Smooth muscle cell (in vitro differentiated cells): ENCODE measurements at regions not wholly inside any gene's neighbourhood (a gene's known extent, or its start where the extent isn't known, plus 50 kb on each side); places are given as distances from the start of the nearest gene placed in this dataset.

ENCODE experiments used
- DNase-seq: peaks from one replicate; lab custom pipeline; 2025; ENCODE audit not compliant: unreplicated experiment; lab: John Stamatoyannopoulos, UW
- H2AFZ ChIP-seq: fragments of 200-600 bp; sonication (generic); 2 replicates; pipeline ENCODE4 v1.6.0; 2016; ENCODE audit warnings: antibody characterized with exemption, low read depth, mild to moderate bottlenecking
- H3F3A ChIP-seq: fragments of 200-600 bp; sonication (generic); 2 replicates; pipeline ENCODE4 v1.6.0; 2017; ENCODE audit warnings: antibody characterized with exemption, low read depth
- H3K27ac ChIP-seq: fragments of 200-600 bp; sonication (generic); 2 replicates; pipeline ENCODE4 v1.5.1; 2016; ENCODE audit warnings: low read depth, mild to moderate bottlenecking
- H3K27me3 ChIP-seq: fragments of 200-600 bp; sonication (generic); 2 replicates; pipeline ENCODE4 v1.6.1; 2016; ENCODE audit warnings: low read depth, mild to moderate bottlenecking
- H3K36me3 ChIP-seq: fragments of 200-600 bp; sonication (generic); 2 replicates; pipeline ENCODE4 v1.5.1; 2016; ENCODE audit warnings: low read depth
- H3K4me1 ChIP-seq: fragments of 200-600 bp; sonication (generic); 2 replicates; pipeline ENCODE4 v1.5.1; 2016; ENCODE audit warnings: low read depth
- H3K4me2 ChIP-seq: fragments of 200-600 bp; sonication (generic); 2 replicates; pipeline ENCODE4 v1.6.0; 2016; ENCODE audit warnings: mild to moderate bottlenecking
- H3K4me3 ChIP-seq: fragments of 200-600 bp; sonication (generic); 2 replicates; pipeline ENCODE4 v1.5.1; 2016; ENCODE audit warnings: mild to moderate bottlenecking
- H3K79me2 ChIP-seq: fragments of 200-600 bp; sonication (generic); 2 replicates; pipeline ENCODE4 v1.6.0; 2016; ENCODE audit warnings: low read depth, mild to moderate bottlenecking
- H3K9ac ChIP-seq: fragments of 200-600 bp; sonication (generic); 2 replicates; pipeline ENCODE4 v1.6.0; 2016; ENCODE audit warnings: low read depth
- H3K9me3 ChIP-seq: fragments of 200-600 bp; sonication (generic); replicated peaks from 2 replicates; pipeline ENCODE4 v1.5.1; 2016; ENCODE audit warnings: low read depth
- H4K20me1 ChIP-seq: fragments of 200-600 bp; sonication (generic); 2 replicates; pipeline ENCODE4 v1.6.0; 2016; ENCODE audit warnings: low read depth
- WGBS: methylation state at CpG from one replicate; pipeline ENCODE4 v1.1.7; 2016; ENCODE audit warnings: low lambda C conversion rate; 5-methylcytosine and 5-hydroxymethylcytosine counted together
- TF ChIP-seq, protein P1 (sequence below): fragments of 200-600 bp; sonication (generic); IDR thresholded peaks from 2 replicates; pipeline ENCODE4 v1.5.1; 2017; ENCODE audit warnings: borderline replicate concordance, mild to moderate bottlenecking, antibody characterized with exemption; ENCODE audit not compliant: insufficient read depth, poor library complexity, severe bottlenecking

DNA sequence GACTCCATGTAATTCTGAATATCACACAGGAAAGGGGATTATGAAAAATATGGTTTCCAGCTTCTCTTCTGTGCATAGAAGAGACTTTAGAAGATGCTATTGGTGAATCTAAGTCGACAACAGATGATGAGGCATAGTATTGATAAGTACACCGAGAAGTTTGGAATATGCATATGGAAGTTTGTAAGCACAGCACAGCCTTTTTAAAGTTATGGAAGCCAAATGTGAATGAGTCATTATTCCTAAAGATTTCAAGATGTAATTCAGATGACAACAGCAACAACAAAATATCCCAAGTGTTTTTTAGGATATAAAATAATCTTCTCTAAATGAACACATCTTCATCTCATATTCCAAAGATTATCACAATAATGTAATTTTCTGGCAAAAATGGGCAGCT is 1723.3 kb downstream of the EFNA5 start:
- Histone ChIP-seq H3K36me3 (no peaks in the 10 kb centered on the region), H2AFZ (no peak overlapping the region), H3K4me3 (no peak overlapping the region), H3K4me2 (no peak overlapping the region), H3K9me3 (no peaks in the 10 kb centered on the region), H3K27ac (no peak overlapping the region), H4K20me1 (no peaks in the 10 kb centered on the region), H3K4me1 (no peaks in the 10 kb centered on the region), H3F3A (no peaks in the 10 kb centered on the region), H3K27me3 (no peaks in the 10 kb centered on the region), H3K79me2 (no peaks in the 10 kb centered on the region), H3K9ac (no peak overlapping the region)
- 82% methylated on average over 2 of the region's 2 CpGs for WGBS
- TF ChIP-seq, protein P1, sequence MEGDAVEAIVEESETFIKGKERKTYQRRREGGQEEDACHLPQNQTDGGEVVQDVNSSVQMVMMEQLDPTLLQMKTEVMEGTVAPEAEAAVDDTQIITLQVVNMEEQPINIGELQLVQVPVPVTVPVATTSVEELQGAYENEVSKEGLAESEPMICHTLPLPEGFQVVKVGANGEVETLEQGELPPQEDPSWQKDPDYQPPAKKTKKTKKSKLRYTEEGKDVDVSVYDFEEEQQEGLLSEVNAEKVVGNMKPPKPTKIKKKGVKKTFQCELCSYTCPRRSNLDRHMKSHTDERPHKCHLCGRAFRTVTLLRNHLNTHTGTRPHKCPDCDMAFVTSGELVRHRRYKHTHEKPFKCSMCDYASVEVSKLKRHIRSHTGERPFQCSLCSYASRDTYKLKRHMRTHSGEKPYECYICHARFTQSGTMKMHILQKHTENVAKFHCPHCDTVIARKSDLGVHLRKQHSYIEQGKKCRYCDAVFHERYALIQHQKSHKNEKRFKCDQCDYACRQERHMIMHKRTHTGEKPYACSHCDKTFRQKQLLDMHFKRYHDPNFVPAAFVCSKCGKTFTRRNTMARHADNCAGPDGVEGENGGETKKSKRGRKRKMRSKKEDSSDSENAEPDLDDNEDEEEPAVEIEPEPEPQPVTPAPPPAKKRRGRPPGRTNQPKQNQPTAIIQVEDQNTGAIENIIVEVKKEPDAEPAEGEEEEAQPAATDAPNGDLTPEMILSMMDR, result no peak
- DNase-seq, result no peak

DNA sequence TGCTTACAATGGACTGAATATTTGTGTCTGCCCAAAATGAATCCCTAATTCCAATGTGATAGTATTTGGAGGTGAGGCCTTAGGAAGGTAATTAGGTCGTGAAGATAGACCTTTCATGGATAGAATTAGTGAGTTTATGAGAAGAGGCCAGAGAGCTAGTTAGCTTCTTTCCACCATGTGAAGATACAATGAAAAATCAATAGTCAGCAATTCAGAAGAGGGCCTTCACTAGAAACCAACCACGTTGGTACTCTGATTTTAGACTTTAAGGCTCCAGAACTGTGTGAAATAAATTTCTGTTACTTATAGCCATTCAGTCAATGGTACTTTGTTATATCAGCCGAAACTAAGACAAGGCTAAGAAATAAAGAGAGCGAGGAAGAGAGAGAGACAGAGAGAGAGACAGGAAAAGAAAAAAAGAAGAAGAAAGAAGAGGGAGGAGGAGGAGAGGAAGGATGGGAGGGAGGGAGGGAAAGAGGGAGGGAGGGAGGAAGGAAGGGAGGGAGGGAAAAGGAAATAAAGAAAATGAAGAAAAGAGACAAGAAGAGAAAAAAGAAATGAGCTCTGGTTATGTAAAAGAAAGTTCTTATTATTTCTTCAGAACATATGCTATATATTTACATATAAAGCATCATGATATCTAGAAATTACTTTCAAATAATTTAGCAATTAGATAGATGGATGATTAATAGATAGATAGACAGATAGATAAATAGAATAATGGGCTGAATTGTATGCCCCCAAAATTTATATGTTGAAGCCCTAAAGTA is 1725.3 kb downstream of the EFNA5 start:
- Histone ChIP-seq H3K79me2 (no peaks in the 10 kb centered on the region), H3K36me3 (no peaks in the 10 kb centered on the region), H3K9ac (no peak overlapping the region), H4K20me1 (no peaks in the 10 kb centered on the region), H3K4me1 (no peaks in the 10 kb centered on the region), H3K9me3 (no peaks in the 10 kb centered on the region), H3K27me3 (no peaks in the 10 kb centered on the region), H3K27ac (no peak overlapping the region), H3K4me3 (no peak overlapping the region), H2AFZ (no peak overlapping the region), H3F3A (no peaks in the 10 kb centered on the region), H3K4me2 (no peak overlapping the region)
- no peak for DNase-seq
- TF ChIP-seq, protein P1, result no peak
- 93% methylated on average over 4 of the region's 4 CpGs for WGBS

DNA sequence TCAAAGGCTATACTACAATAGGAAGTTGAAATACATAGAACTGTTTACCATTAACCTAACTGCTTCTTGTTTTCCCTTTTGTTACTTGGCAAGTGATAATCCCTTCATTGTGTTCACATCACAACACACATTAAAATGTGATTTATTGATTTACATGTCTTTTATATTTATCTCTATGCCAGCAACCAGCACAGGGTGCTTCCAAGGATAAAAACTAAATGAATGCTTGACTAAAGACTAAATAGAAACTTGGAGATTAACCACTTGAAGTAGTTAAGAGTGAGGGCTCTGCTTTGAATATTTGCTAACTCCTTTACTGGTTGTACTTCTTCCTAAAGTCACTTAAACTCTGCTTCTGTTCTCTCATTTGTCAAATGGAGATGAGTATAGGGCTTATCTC is 1730.6 kb downstream of the EFNA5 start:
- Histone ChIP-seq H3K27ac (no peak overlapping the region), H3K4me2 (no peak overlapping the region), H2AFZ (no peak overlapping the region), H3K9me3 (no peaks in the 10 kb centered on the region), H3F3A (no peaks in the 10 kb centered on the region), H3K36me3 (no peaks in the 10 kb centered on the region), H3K4me3 (no peak overlapping the region), H3K27me3 (no peaks in the 10 kb centered on the region), H3K79me2 (no peaks in the 10 kb centered on the region), H3K9ac (no peak overlapping the region), H3K4me1 (no peaks in the 10 kb centered on the region), H4K20me1 (no peaks in the 10 kb centered on the region)
- DNase-seq, result no peak
- TF ChIP-seq, protein P1, result no peak

DNA sequence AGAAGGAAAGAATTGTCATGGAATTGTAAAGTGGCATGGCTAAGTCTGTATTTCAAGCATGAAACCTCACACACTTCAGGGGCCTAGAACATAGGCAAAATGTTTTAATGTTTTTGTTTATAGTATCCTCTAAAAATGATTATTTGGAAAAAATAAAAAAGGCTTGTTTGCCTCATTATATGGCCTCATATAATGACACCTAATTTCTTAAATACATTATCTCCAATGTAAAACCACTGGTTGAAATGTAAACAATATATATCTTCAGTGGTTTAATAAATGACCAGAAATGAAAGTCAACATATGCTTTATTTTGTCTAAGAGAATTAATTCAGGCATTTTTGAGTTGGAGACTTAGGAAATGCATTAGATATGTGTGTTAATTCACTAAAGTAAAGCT is 1736.6 kb downstream of the EFNA5 start:
- H3K4me1 ChIP-seq, result no peaks in the 10 kb centered on the region
- no peak for DNase-seq
- H2AFZ ChIP-seq, result no peak overlapping the region
- no peaks in the 10 kb centered on the region for H3K9me3 ChIP-seq
- no peak overlapping the region for H3K27ac ChIP-seq
- no peaks in the 10 kb centered on the region for H3K79me2 ChIP-seq
- H3K9ac ChIP-seq, result no peak overlapping the region
- no peaks in the 10 kb centered on the region for H3K27me3 ChIP-seq
- no peak overlapping the region for H3K4me2 ChIP-seq
- H4K20me1 ChIP-seq, result no peaks in the 10 kb centered on the region
- no peaks in the 10 kb centered on the region for H3F3A ChIP-seq
- TF ChIP-seq, protein P1, result no peak
- no peaks in the 10 kb centered on the region for H3K36me3 ChIP-seq
- no peak overlapping the region for H3K4me3 ChIP-seq
